ENCODE measurements at regions not wholly inside any gene's neighbourhood (a gene's known extent, or its start where the extent isn't known, plus 50 kb on each side); places are given as distances from the start of the nearest gene placed in this dataset.

GRCh38 chr3:153631664-153632063, 469.6 kb downstream of the RAP2B start:
- Mint-ChIP-seq H3K4me3 (ENCODE audit: low read depth, unreplicated experiment) (no peak overlapping the region), H3K27me3 (ENCODE audit: unreplicated experiment) (no peaks in the 10 kb centered on the region), H3K36me3 (ENCODE audit: insufficient read depth, unreplicated experiment) (no peaks in the 10 kb centered on the region), H3K27ac (ENCODE audit: unreplicated experiment) (no peak overlapping the region), H3K4me1 (ENCODE audit: low read depth, unreplicated experiment) (no peaks in the 10 kb centered on the region), H3K9me3 (ENCODE audit: low read depth, unreplicated experiment) (no peaks in the 10 kb centered on the region)
- no peak for DNase-seq
- CTCF ChIA-PET = interaction anchor here (0.7 kb wide), 1 partner anchor 8 kb away, joined by 3 read pairs; no protein-coding TSS in a partner anchor
- TF ChIP-seq CTCF (IDR thresholded peaks at IDR 0.05; ENCODE audit: unreplicated experiment) = no peak
- no TSS peak for BruUV-seq (replicated peaks)
- intact Hi-C loops (cut with micrococcal nuclease; ENCODE audit: unreplicated experiment) = no loop called here

- no peaks in the 10 kb centered on the region for H3K9me3 Mint-ChIP-seq (ENCODE audit: low read depth, unreplicated experiment)
- H3K27ac Mint-ChIP-seq (ENCODE audit: unreplicated experiment) = no peak overlapping the region
- intact Hi-C loops (cut with micrococcal nuclease; ENCODE audit: unreplicated experiment) = no loop called here
- CTCF ChIA-PET = no interaction called here
- no TSS peak for BruUV-seq (replicated peaks)
- H3K27me3 Mint-ChIP-seq (ENCODE audit: unreplicated experiment) = no peaks in the 10 kb centered on the region
- TF ChIP-seq CTCF (IDR thresholded peaks at IDR 0.05; ENCODE audit: unreplicated experiment) = no peak
- H3K36me3 Mint-ChIP-seq (ENCODE audit: insufficient read depth, unreplicated experiment) = no peaks in the 10 kb centered on the region
- H3K4me1 Mint-ChIP-seq (ENCODE audit: low read depth, unreplicated experiment) = no peaks in the 10 kb centered on the region
- no peak for DNase-seq
- no peak overlapping the region for H3K4me3 Mint-ChIP-seq (ENCODE audit: low read depth, unreplicated experiment)
These were observed 471.4 kb downstream of the RAP2B start for GRCh38 chr3:153633407-153633806.

GRCh38 chr3:153634683-153635082, 472.7 kb downstream of the RAP2B start:
- no peaks in the 10 kb centered on the region for H3K27me3 Mint-ChIP-seq (ENCODE audit: unreplicated experiment)
- DNase-seq = no peak
- no peaks in the 10 kb centered on the region for H3K36me3 Mint-ChIP-seq (ENCODE audit: insufficient read depth, unreplicated experiment)
- no peak overlapping the region for H3K4me3 Mint-ChIP-seq (ENCODE audit: low read depth, unreplicated experiment)
- no peaks in the 10 kb centered on the region for H3K9me3 Mint-ChIP-seq (ENCODE audit: low read depth, unreplicated experiment)
- intact Hi-C loops (cut with micrococcal nuclease; ENCODE audit: unreplicated experiment) = no loop called here
- no peak for TF ChIP-seq CTCF (IDR thresholded peaks at IDR 0.05; ENCODE audit: unreplicated experiment)
- BruUV-seq (replicated peaks) = no TSS peak
- CTCF ChIA-PET = no interaction called here
- H3K27ac Mint-ChIP-seq (ENCODE audit: unreplicated experiment) = no peak overlapping the region
- H3K4me1 Mint-ChIP-seq (ENCODE audit: low read depth, unreplicated experiment) = no peaks in the 10 kb centered on the region

GRCh38 chr3:153639631-153640030, 477.6 kb downstream of the RAP2B start:
- intact Hi-C loops (cut with micrococcal nuclease; ENCODE audit: unreplicated experiment) = no loop called here
- DNase-seq = no peak
- Mint-ChIP-seq H3K27me3 (ENCODE audit: unreplicated experiment) (no peaks in the 10 kb centered on the region), H3K4me1 (ENCODE audit: low read depth, unreplicated experiment) (peaks cover 10% of the 10 kb centered on the region), H3K27ac (ENCODE audit: unreplicated experiment) (no peak overlapping the region), H3K4me3 (ENCODE audit: low read depth, unreplicated experiment) (no peak overlapping the region), H3K36me3 (ENCODE audit: insufficient read depth, unreplicated experiment) (no peaks in the 10 kb centered on the region), H3K9me3 (ENCODE audit: low read depth, unreplicated experiment) (peaks cover 5% of the 10 kb centered on the region)
- no peak for TF ChIP-seq CTCF (IDR thresholded peaks at IDR 0.05; ENCODE audit: unreplicated experiment)
- CTCF ChIA-PET = interaction anchor here (1.2 kb wide), 1 partner anchor 8 kb away, joined by 3 read pairs; no protein-coding TSS in a partner anchor
- BruUV-seq (replicated peaks) = no TSS peak
